ENCODE measurements at regions not wholly inside any gene's neighbourhood (a gene's known extent, or its start where the extent isn't known, plus 50 kb on each side); places are given as distances from the start of the nearest gene placed in this dataset. TPM values are rescaled to one million over a fixed set of nuclear protein-coding genes. Genes with fewer than 3 reads are reported as not detected.

- Histone ChIP-seq H3K9ac (ENCODE audit: low read depth in 1 of 2, low read length in 2 of 2) (no peak overlapping the region), H3K27me3 (ENCODE audit: control insufficient read depth in 4 of 4, insufficient read depth in 4 of 4, low read length in 3 of 4) (peaks cover 0 to 3% (median 0%) of the 10 kb centered on the region in 4 donors), H3K27ac (ENCODE audit: low read depth in 1 of 2, low read length in 2 of 2) (no peak overlapping the region), H3K4me3 (ENCODE audit: low read depth in 1 of 3, low read length in 3 of 3) (no peak overlapping the region), H3K9me3 (ENCODE audit: control insufficient read depth in 4 of 4, low read length in 3 of 4) (no peaks in the 10 kb centered on the region), H3K36me3 (ENCODE audit: control insufficient read depth in 4 of 4, insufficient read depth in 3 of 4, low read depth in 1 of 4, low read length in 3 of 4) (no peaks in the 10 kb centered on the region), H3K4me1 (ENCODE audit: control insufficient read depth in 4 of 4, insufficient read depth in 4 of 4, low read length in 3 of 4) (no peaks in the 10 kb centered on the region)
- TF ChIP-seq ZBTB33 (IDR thresholded peaks at IDR 0.05) (no peak), GABPA (IDR thresholded peaks at IDR 0.05 in 1 of 2, conservative IDR thresholded peaks at IDR 0.05 in 1 of 2) (no peak), TAF1 (conservative IDR thresholded peaks at IDR 0.05) (no peak), CTCF (IDR thresholded peaks at IDR 0.05; ENCODE audit: low read depth, low read length, missing input control) (no peak), SP1 (IDR thresholded peaks at IDR 0.05) (no peak), ATF3 (IDR thresholded peaks at IDR 0.05) (no peak), NR2F2 (IDR thresholded peaks at IDR 0.05) (no peak), MAX (IDR thresholded peaks at IDR 0.05) (no peak), HNF4A (conservative IDR thresholded peaks at IDR 0.05) (no peak), JUND (IDR thresholded peaks at IDR 0.05) (no peak), EGR1 (IDR thresholded peaks at IDR 0.05; ENCODE audit: low read depth in 2 of 2) (no peak), REST (IDR thresholded peaks at IDR 0.05) (no peak), YY1 (IDR thresholded peaks at IDR 0.05) (no peak), FOXA1 (IDR thresholded peaks at IDR 0.05) (no peak), RAD21 (IDR thresholded peaks at IDR 0.05) (no peak)
- DNase-seq (ENCODE audit: low spot score) = no peak
- WGBS = 43% methylated on average over 2 of the region's 2 CpGs
Measured at GRCh38 chr13:91297503-91297902, 50.0 kb upstream of the MIR17HG start.

Small RNAs in the stretch of these regions (small RNA-seq; reads per million reads assigned to genes)
- not detected for gene AL445647.2
- gene BRK1P2 = not detected
- not detected for gene RF00212
- gene RNA5SP34 = not detected
- gene RNU6-75P = not detected

All from liver (tissue), 9 donors.